ENCODE measurements at regions not wholly inside any gene's neighbourhood (a gene's known extent, or its start where the extent isn't known, plus 50 kb on each side); places are given as distances from the start of the nearest gene placed in this dataset.
"Not testable (repeated sequence)": the region's sequence is repeated elsewhere in the genome, so short reads cannot be mapped to it uniquely, and the experiment has no call there.

DNA sequence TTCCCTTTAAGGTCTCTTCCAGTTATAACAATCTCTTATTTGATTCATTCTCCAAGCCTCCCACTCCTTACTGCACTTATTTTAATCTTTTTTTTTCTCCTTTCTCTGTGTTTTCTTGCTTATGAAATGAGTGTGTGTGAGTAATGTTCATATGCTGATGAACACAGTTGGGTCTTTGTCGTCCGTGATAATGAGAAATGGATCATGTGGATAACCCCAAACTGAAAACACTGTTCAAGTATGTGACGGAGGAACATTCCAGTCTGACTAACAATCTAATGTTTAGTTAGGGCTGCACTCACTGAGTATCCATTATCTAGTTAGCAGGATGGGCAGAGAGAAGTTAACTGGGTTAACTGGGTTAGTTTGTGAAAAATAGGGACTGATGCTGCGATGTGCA is 253.1 kb upstream of the DUSP10 start:
- DNase-seq (ENCODE audit: low spot score), result peak; percentile 29

DNA sequence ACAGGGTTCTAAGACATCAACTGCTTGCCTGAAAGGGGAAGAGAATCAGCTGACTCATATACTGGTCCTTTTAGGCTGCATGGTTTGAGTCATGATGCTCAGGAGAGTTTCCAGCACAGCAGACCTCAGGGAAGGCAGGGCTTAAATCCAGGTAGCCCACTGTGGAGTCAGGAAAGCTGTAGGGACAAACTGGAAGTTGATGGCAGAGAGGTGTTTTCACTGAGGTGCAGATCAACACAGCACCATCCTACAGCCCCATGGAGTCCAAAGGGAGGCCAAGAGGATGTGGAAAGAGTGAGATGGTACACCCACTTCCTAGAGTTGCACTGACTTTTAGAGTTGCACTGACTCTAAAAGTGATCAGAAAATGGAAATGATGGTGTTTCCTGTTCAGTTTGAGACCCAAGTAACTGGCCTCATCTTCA is 252.4 kb upstream of the DUSP10 start:
- no peak for DNase-seq (ENCODE audit: low spot score)

DNA sequence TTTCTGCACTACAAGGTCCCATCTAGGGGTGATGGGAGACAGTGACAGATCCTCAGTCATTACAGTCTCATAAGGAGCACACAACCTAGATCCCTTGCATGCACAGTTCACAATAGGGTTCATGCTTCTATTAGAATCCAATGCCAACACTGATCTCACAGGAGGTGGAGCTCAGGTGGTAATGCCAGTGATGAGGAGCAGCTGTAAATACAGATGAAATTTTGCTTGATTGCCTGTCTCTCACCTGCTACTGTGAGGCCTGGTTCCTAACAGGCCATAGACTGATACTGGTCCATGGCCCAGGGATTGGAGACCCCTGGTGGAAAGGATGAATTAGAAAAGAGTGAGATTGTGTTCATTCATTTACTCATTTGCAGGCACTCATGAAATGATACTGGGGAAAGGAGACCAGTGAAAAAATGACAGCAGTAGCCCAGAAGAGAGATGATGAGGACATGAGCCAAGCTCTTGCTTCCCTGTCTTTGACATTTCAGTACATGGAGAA is 251.6 kb upstream of the DUSP10 start:
- DNase-seq (ENCODE audit: low spot score), result no peak

DNA sequence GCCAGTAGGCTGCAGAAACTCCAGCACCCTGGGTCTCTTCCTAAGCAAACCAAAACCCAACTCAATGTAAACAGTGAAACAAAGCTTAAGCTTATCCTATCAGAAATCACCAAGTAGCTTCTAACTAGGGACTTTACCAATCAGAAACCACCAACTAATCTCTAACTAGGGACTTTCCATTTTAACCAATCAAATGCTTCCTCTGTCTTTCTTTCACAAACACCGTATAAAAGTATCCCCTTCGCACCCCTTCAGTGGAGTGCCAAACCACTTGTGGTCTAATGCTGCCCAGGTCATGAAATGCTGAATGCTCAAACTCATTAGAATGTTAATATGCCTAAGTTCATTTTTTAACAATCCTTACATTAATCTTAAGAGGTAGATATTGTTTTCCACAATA is 250.5 kb upstream of the DUSP10 start:
- no peak for DNase-seq (ENCODE audit: low spot score)

DNA sequence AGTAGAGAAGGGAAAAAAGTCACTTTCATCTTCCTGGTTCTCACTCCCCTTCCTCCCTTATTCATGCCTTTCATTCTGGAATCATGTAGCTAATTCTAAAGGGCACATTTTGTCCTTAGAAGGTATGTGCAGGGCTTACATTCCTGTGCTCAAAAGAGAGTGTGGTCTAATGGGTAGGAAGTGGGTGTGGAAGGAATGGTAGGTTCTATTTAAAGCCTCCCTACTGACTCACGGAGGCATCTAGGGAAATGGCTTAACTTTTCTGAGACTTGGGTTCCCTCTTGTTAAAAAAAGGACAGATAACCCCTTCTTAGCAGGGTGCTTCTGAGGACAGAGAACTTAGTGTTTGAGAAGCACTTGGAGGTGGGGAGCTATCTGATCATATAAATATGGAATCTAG is 249.3 kb upstream of the DUSP10 start:
- DNase-seq (ENCODE audit: low spot score), result peak; percentile 38

DNA sequence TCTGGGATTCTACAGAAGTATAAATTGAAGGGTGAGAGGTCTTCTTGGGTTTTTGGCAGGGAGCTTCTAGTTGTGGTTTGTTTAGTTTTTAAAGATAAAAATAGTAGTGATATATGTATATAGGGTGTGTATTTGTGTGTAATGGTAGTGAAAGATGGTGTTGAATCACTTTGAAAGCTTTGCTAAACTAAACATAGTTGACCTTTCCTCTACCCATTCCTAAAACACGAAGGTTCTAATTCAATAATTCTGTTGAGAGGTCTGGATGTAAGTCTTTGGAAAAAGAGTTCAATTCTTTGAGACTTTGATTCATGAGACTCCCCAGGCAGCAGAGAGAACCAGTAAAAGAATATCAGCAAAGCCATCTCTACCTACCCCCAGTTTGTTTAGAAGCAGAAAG is 247.9 kb upstream of the DUSP10 start:
- DNase-seq (ENCODE audit: low spot score), result no peak

DNA sequence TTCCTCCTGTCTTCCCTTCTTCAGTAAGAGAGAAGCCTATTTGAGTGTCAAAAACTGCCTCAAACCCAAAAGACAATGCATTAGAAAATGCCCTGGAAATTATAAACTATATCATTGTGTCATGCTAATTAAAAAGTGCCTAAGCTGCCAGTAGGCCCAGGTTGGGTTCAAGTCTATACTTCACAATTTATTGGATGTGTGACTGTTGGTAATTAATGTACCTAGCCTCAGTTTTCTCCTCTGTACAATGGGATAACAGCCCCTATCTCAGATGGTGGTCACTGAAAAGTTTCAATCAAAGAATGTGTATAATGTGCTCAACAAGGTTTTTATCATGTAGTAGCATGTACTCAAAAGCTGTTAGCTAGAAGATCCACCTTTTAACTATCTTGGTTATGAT is 246.9 kb upstream of the DUSP10 start:
- no peak for DNase-seq (ENCODE audit: low spot score)

DNA sequence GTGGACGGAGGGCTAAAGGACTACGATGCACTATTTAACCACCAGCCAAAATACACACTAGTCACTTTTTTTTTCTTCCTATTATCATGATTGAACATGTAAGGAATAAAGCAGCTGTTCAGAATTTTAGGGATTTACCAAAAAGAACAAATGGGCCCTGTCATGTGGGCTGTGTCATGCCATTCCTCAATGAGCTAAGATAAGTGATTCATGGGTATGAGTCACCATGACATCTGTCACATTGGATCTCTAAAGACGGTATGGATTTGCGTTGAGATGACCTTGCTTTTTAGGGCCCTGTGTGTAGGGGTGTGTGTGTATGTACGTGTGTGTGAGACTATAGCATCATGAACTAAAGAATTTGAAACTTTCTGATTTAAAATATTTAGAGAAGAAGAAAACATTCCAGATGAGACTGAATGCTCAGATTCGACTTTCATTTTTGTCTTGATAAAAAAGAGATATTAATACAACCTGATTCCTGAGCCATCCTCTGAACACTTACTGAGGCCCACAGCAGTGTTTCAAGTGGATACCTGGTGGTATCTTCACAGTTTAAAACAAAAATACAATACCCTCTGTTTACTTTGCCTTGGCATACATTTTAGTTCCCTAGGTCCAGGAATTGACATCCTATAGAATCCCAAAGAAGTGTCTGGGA is 246.1 kb upstream of the DUSP10 start:
- DNase-seq (ENCODE audit: low spot score), result peak; percentile 64

DNA sequence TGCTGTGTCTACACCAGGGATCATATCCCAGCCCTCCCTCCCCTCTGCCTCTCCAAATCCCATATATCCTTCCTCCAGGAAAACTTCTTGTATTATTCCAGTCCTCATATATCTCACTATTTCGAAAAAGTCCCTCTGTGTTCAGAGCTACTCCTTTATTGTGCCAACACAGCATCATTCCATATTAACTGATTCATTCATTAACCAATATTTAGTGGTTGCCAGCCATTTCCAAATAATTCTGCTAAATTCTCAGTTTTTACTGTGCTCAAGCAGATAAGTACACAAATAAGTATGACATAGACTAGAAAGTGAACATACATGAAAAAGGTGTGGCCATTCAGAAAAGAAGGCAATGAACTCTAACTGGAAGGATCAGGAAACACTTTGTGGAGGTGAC is 241.6 kb upstream of the DUSP10 start:
- no peak for DNase-seq (ENCODE audit: low spot score)

DNA sequence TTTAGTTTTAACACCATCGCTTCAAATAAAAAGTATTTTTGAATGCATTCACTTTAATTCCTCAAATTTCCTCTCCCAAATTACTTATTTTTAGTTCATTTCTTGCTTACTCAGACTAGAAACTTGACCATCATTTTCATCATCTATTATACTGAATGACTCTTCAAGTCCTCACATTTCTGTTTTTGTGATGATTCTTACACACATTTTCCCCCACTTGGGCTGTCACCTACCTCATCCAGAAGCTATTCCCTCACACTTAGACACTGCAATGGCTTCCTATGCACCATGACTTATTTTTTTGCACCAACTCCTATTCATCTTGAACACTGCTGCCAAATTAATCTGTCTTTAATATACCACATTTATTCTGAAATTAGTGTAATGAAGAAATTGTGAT is 239.6 kb upstream of the DUSP10 start:
- no peak for DNase-seq (ENCODE audit: low spot score)

DNA sequence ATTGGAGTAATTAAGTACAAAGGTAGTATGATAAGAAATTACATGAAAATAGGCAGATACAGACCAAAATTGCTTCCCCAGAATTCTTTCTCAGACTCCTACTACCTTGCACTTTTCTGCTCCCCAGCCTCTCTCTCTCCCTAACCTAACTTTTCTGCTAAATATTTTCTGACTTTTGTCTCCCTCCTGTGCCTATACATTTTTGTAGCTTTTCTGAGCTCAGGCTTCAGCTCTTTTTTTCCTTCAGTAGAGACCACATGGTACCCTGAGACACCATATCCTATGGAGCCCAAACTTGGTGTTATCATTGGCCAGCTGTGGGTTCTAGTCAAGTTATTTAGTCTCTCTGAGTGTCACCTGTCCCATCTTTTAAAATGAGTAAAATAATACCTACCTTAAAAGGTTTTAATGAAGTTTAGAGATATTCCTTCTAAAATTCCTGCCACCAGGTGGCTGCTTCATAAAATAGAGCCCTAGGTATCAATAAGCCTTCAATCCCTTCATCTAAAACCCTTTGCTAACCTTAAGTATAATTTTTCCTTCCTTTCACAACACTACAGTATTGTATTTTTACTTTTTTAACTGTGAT is 237.6 kb upstream of the DUSP10 start:
- no peak for DNase-seq (ENCODE audit: low spot score)

DNA sequence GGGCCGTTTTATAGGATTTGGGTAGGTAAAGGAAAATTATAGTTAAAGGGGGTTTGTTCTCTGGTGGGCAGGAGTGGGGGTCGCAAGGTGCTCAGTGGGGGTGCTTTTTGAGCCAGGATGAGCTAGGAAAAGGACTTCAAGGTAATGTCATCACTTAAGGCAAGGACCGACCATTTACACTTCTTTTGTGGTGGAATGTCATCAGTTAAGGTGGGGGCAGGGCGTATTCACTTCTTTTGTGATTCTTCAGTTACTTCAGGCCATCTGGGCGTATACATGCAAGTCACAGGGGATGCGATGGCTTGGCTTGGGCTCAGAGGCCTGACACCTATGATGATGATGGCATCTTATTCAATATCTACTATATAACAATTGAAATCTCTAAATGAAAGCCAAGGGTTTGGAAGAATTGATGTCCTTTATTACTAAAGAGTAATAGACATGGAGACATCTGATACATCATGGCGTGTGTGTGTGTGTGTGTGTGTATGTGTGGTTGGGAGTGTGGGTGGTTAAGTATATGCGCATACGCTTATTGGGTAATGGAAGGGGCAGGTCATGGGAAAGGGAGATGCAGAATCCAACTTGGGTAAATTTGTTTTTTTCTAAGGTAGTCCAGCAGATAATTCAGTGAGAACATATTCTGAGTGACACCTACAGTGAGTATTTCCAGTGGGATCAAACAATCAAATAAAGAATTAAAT is 236.9 kb upstream of the DUSP10 start:
- not testable (repeated sequence) for DNase-seq (ENCODE audit: low spot score)

DNA sequence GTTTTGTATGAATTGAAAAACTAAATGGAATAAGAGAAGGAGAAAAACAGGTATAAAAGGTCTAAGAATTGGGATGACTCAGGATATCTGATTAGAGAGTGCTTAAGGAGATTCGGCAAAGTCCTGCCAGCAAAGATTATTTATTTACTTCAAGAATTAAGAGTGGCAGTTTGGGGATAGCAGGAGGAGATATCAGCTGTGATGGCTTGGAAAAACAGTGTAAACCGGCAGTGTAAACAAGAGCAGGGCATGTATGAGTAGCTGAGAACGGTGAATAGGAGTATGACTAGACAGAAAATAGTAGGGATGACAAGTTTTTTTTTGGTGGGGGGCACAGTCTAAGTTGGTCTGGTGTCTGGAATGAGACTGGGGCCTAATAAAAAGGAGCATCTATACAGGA is 231.9 kb upstream of the DUSP10 start:
- DNase-seq (ENCODE audit: low spot score), result not testable (repeated sequence)

DNA sequence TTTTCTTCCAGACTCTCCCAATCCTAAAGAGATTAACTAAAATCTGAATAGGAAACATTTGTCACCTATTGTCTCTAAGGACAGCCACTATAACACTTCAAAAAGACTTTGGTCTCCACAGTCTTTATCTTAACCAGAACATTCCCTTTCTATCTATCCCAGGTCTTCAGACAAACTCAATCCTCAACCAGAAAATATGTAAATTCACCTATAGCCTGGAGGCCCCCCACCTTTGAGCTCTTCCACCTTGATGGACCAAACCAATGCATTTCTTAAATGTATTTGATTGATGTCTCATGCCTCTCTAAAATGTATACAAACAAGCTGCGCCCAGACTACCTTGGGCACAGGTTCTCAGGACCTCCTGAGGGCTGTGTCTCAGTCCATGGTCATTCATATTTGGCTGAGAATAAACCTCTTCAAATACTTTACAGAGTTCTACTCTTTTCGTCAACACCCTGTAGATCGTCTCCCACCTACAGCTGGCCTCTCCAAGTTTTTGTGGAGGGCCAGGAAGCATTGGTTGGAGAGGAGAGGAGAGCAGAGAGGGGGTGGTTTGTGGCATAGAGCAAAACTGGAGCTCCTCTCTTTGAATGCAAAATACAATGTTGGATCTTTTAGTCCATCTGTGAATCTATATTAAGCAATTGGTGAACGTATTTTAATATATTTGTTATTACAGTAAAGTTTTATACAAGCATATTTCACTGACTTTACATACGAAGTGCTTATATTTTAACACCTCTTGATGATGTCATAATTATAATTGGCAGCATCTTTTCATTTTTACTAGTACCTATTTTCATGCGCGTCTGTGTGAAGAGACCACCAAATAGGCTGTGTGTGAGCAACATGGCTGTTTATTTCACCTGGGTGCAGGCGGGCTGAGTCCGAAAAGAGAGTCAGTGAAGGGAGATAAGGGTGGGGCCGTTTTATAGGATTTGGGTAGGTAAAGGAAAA is 230.7 kb upstream of the DUSP10 start:
- DNase-seq (ENCODE audit: low spot score), result no peak

DNA sequence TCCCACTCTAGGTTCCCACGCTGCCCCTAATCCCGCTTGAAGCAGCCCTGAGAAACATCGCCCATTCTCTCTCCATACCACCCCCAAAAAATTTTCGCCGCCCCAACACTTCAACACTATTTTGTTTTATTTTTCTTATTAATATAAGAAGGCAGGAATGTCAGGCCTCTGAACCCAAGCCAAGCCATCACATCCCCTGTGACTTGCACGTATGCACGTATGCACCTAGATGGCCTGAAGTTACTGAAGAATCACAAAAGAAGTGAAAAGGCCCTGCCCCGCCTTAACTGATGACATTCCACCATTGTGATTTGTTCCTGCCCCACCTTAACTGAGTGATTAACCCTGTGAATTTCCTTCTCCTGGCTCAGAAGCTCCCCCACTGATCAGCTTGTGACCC is 229.1 kb upstream of the DUSP10 start:
- DNase-seq (ENCODE audit: low spot score), result not testable (repeated sequence)

DNA sequence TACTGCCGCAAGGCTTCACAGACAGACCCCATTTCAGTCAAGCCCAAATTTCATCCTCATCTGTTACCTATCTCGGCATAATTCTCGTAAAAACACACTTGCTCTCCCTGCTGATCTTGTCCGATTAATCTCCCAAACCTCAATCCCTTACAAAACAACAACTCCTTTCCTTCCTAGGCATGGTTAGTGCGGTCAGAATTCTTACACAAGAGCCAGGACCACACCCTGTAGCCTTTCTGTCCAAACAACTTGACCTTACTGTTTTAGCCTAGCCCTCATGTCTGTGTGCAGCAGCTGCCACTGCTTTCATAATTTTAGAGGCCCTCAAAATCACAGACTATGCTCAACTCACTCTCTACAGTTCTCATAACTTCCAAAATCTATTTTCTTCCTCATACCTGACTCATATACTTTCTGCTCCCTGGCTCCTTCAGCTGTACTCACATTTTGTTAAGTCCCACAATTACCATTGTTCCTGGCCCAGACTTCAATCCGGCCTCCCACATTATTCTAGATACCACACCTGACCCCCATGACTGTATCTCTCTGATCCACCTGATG is 227.5 kb upstream of the DUSP10 start:
- DNase-seq (ENCODE audit: low spot score), result not testable (repeated sequence)

DNA sequence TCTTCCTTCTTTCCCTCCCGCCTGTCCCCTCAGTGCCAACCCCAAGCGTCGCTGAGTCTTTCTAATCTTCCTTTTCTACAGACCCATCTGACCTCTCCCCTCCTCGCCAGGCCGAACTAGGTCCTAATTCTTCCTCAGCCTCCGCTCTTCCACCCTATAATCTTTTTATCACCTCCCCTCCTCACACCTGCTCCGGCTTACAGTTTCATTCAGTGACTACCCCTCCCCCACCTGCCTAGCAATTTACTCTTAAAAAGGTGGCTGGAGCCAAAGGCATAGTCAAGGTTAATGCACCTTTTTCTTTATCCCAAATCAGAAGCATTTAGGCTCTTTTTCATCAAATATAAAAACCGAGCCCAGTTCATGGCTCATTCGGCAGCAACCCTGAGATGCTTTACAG is 225.6 kb upstream of the DUSP10 start:
- not testable (repeated sequence) for DNase-seq (ENCODE audit: low spot score)

DNA sequence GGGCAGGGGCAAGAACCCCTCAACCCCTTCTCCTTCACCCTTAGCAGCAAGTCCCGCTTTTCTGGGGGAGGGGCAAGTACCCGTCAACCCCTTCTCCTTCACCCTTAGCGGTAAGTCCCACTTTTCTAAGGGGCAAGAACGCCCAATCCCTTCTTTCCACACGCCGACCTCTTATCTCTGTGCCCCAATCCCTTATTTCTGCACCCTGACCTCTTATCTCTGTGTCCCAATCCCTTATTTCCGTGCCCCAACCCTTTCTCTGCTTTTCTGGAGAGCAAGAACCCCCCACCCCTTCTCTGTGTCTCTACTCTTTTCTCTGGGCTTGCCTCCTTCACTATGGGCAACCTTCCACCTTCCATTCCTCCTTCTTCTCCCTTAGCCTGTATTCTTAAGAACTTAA is 225.0 kb upstream of the DUSP10 start:
- DNase-seq (ENCODE audit: low spot score), result not testable (repeated sequence)

DNA sequence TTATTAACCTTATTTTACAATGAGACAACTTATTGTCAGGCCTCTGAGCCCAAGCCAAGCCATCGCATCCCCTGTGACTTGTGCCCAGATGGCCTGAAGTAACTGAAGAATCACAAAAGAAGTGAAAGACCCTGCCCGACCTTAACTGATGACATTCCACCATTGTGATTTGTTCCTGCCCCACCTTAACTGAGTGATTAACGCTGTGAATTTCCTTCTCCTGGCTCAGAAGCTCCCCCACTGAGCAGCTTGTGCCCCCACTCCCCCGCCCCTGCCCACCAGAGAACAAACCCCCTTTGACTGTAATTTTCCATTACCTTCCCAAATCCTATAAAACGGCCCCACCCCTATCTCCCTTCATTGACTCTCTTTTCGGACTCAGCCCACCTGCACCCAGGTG is 224.0 kb upstream of the DUSP10 start:
- not testable (repeated sequence) for DNase-seq (ENCODE audit: low spot score)

DNA sequence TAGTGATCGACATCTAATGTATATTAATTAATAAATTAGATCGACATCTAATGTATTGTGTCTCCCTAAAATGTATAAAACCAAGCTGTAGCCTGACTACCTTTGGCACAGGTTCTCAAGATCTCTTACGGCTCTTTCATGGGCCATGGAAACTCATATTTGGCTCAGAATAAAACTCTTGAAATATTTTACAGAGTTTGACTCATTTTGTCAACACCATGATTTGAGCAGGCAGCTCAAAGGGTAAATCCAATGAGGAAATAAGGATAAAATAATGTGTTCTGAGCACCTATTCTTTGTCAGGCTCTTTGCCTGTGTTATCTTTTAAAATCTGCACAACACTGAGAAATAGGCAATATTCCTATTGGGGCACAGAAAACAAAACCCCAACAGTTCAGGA is 223.4 kb upstream of the DUSP10 start:
- no peak for DNase-seq (ENCODE audit: low spot score)

DNA sequence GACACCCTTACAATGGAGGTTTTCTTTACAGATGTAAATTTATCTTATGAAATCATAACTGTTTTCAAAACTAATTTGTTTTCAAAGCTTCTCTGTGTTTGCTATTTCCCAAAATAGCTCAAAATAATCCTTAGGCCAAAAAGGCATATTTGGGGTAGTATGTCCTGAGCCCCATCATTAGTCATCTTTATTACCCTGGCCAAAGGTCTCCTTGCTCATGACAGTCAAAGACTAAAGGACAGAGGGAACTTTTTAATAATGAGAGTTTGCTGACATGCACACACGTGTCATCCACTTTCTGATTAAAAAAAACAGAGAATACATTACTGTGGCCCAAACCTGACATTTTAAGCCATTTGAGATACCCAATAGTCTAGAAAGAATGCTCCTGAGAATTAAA is 221.9 kb upstream of the DUSP10 start:
- DNase-seq (ENCODE audit: low spot score), result no peak

DNA sequence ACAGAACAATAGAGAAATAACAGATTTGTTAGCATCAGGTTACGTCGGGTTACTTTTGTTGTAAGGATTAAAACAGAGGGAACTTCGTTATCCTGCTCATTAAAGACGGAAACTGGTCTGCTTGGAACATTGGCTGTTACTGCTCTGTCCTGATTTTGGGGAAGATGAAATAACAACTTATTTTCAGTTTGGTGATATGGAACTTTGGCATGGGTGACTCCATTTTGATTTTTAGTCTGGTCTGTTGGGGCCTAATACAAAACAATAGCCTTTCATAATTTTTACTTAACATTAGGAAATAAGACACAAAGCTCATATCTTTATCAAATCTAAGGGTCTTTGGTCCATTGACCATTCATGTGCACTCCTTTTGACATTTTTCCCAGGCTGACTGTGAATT is 220.5 kb upstream of the DUSP10 start:
- no peak for DNase-seq (ENCODE audit: low spot score)

Data from hepatic stellate cell (primary cell).